Fibroblast of the conjunctiva (primary cell): ENCODE measurements at regions not wholly inside any gene's neighbourhood (a gene's known extent, or its start where the extent isn't known, plus 50 kb on each side); places are given as distances from the start of the nearest gene placed in this dataset.

Experiments
- DNase-seq: peaks from one replicate; pipeline ENCODE4 v3.0.0-alpha.2; 2010; ENCODE audit warnings: low read depth

GRCh38 chr7:35339811-35340210 lies 85.9 kb upstream of the TBX20 start:
- DNase-seq, result no peak

GRCh38 chr7:35336444-35336843 lies 82.5 kb upstream of the TBX20 start:
- DNase-seq, result no peak

GRCh38 chr7:35334506-35334905 lies 80.6 kb upstream of the TBX20 start:
- no peak for DNase-seq

DNA sequence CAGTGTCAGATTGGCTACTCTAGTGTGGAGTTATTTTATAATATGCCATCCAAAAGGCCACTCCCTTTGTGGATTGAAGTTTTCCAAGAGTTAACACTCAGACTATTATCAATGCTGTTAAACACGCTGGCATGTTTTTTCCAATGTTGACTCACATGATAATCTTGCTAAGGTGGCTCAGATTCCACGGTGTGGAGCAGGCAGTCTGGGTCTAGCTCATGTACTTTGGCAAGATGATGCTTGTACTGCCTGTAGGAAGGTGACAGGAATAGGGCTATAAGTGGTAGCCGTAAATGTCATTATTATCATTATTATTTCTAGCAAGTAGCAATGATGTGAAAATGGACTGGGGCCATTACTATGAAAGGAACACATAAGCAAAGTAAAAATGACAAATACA lies 79.4 kb upstream of the TBX20 start:
- no peak for DNase-seq

GRCh38 chr7:35331730-35332678 lies 78.1 kb upstream of the TBX20 start:
- no peak for DNase-seq

DNA sequence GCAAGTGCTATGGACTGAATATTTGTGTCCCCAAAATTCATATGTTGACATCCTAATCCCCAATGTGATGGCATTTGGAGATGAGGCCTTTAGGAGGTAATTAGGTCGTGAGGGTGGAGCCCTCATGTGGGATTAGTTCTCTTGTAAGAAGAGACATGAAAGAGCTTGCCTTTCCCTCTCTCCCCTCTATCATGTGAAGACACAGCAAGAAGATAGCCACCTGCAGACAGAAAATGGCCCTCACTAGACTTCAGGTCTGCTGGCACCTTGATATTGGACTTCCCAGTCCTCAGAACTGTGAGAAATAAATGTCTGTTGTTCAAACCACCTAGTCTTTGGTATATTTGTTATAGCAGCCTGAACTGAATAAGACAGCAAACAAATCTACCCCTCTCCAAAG lies 75.1 kb upstream of the TBX20 start:
- no peak for DNase-seq

DNA sequence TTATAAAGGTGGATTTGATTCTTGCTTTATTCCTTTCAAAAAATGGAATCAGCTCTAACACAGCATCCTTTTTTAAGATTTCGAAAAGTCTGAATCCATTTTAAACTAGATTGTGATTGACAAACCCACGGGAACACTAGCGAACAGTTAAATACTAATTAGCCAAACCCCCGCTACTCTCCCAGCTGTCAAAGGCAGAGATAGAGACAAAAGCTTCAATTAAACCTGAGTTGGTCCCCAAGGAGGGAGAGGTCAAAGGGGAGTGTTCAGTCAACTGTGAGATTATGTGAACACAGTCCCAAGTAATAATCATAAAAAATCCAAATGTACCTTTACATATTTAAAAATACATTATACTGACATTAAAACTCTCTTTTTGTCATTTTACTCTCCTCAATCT lies 65.7 kb upstream of the TBX20 start:
- no peak for DNase-seq

GRCh38 chr7:35316549-35316948 lies 62.6 kb upstream of the TBX20 start:
- no peak for DNase-seq

GRCh38 chr7:35315517-35315916 lies 61.6 kb upstream of the TBX20 start:
- no peak for DNase-seq

DNA sequence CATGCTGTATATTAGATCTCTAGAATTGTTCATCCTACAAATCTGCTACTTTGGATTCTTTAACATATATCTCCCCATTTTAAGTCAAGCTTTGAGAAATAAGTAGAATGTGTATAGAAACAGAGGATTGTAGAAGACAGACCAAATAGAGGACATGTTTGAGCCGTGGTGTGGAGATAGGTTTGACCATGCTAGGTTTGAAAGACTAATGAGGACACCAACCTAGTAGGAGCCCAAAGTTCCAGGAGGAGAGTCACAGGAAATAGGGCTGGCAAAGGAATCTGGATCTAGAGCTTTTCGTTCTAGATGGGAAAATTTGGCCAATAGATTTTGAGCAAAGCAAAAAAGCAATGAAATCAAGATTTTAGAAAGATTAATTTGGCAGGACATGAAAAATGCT lies 60.5 kb upstream of the TBX20 start:
- no peak for DNase-seq

DNA sequence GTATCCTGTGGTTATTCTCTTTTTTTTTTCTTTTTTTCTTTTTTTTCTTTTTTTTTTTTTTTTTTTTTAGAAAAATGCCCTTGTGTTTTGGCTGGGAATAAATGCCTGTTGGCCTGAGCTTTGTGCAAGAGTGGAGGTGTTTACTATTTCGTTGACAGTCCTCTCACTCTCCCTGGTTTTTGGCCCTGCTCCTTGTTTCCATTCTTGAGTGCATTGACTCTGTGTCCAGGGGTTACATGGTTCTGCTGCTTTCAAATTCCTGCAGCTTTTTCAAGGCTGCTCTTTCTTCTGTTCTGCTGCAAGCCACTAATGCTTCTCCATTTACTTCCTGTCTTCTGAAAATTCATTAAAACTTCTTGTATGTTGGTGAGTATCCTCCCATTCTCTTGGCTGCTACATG lies 59.7 kb upstream of the TBX20 start:
- DNase-seq, result no peak
